IMR-90 (cell line): ENCODE measurements at regions not wholly inside any gene's neighbourhood (a gene's known extent, or its start where the extent isn't known, plus 50 kb on each side); places are given as distances from the start of the nearest gene placed in this dataset.

Experiments used
- ATAC-seq: fragments of 200-7000 bp; cut with Tn5 transposase; 2 replicates; pipeline ENCODE4 v1.9.1; 2020; ENCODE audit warnings: low read depth, mild to moderate bottlenecking, moderate library complexity
- BruUV-seq: library from RNA; stranded (reverse); fragments of 400-500 nt; replicated peaks from 2 replicates; lab custom pipeline; 2021; lab: Mats Ljungman, UMichigan
- CTCF ChIA-PET: fragments of 300-600 bp; formaldehyde crosslinking; extraction: SDS; loops from one replicate; lab custom pipeline; 2021; ENCODE audit warnings: antibody characterized with exemption; lab: Yijun Ruan, JAX
- POLR2A ChIA-PET: fragments of 300-600 bp; sonication (Branson Sonifier 250); formaldehyde crosslinking; loops from one replicate; lab custom pipeline; 2022; ENCODE audit warnings: antibody characterized with exemption; ENCODE audit not compliant: unreplicated experiment; lab: Charles Lee
- DNase-seq: peaks from one replicate; pipeline ENCODE4 v3.0.0; 2013
- H2AFZ ChIP-seq: replicated peaks from 2 replicates; pipeline ENCODE3; 2013; ENCODE audit warnings: low read length, mild to moderate bottlenecking; ENCODE audit not compliant: poor library complexity
- H2AK5ac ChIP-seq: 2 replicates; pipeline ENCODE4 v1.6.1; 2013; ENCODE audit warnings: low read depth, low read length, inconsistent platforms
- H2AK9ac ChIP-seq: replicated peaks from 2 replicates; pipeline ENCODE3; 2013; ENCODE audit warnings: mild to moderate bottlenecking, low read depth, low read length, moderate library complexity; ENCODE audit not compliant: poor library complexity
- H2BK120ac ChIP-seq: 2 replicates; pipeline ENCODE4 v1.6.1; 2013; ENCODE audit warnings: low read depth, low read length, inconsistent platforms
- H2BK15ac ChIP-seq: 3 replicates; pipeline ENCODE4 v1.6.1; 2013; ENCODE audit warnings: low read depth, low read length, inconsistent platforms
- H2BK20ac ChIP-seq: 2 replicates; pipeline ENCODE4 v1.6.1; 2013; ENCODE audit warnings: low read depth, mild to moderate bottlenecking, inconsistent platforms, low read length, moderate library complexity
- H2BK5ac ChIP-seq: 2 replicates; pipeline ENCODE4 v1.6.1; 2013; ENCODE audit warnings: mild to moderate bottlenecking, low read depth, low read length, inconsistent platforms; ENCODE audit not compliant: poor library complexity, severe bottlenecking
- H3K14ac ChIP-seq: replicated peaks from 2 replicates; pipeline ENCODE4 v1.6.1; 2013; ENCODE audit warnings: low read depth, low read length, inconsistent platforms
- H3K18ac ChIP-seq: 2 replicates; pipeline ENCODE4 v1.6.1; 2013; ENCODE audit warnings: low read depth, low read length, control low read depth
- H3K23ac ChIP-seq: 2 replicates; pipeline ENCODE4 v1.6.1; 2013; ENCODE audit warnings: low read depth, low read length, inconsistent platforms
- H3K27ac ChIP-seq: 2 replicates; pipeline ENCODE4 v1.5.1; 2013; ENCODE audit warnings: mild to moderate bottlenecking, control low read depth, low read length; ENCODE audit not compliant: insufficient read depth
- H3K27me3 ChIP-seq: 2 replicates; pipeline ENCODE4 v1.6.1; 2013; ENCODE audit warnings: low read length; ENCODE audit not compliant: control insufficient read depth, insufficient read depth
- H3K36me3 ChIP-seq: 2 replicates; pipeline ENCODE4 v1.6.1; 2013; ENCODE audit warnings: low read length, mixed read lengths; ENCODE audit not compliant: control insufficient read depth, insufficient read depth
- H3K4ac ChIP-seq: 2 replicates; pipeline ENCODE4 v1.6.1; 2013; ENCODE audit warnings: low read depth, low read length, inconsistent platforms
- H3K4me1 ChIP-seq: 2 replicates; pipeline ENCODE4 v1.6.1; 2013; ENCODE audit warnings: low read length, mixed read lengths; ENCODE audit not compliant: control insufficient read depth, insufficient read depth
- H3K4me2 ChIP-seq: 2 replicates; pipeline ENCODE4 v1.6.1; 2013; ENCODE audit warnings: low read depth, mild to moderate bottlenecking, control low read depth, low read length, moderate library complexity
- H3K4me3 ChIP-seq: 2 replicates; pipeline ENCODE4 v1.5.1; 2013; ENCODE audit warnings: low read depth, mild to moderate bottlenecking, control low read depth, low read length, moderate library complexity; ENCODE audit not compliant: insufficient read depth
- H3K56ac ChIP-seq: 2 replicates; pipeline ENCODE4 v1.6.1; 2013; ENCODE audit warnings: low read length, inconsistent platforms; ENCODE audit not compliant: insufficient read depth; ENCODE audit errors: extremely low read depth
- H3K79me1 ChIP-seq, 2 experiments: 2 replicates each; pipeline ENCODE4 v1.6.1; 2013; ENCODE audit warnings: low read length in 2 of 2, inconsistent platforms in 1 of 2, low read depth in 1 of 2
- H3K9ac ChIP-seq: 2 replicates; pipeline ENCODE4 v1.6.1; 2013; ENCODE audit warnings: low read depth, low read length, control low read depth
- H3K9me1 ChIP-seq: 2 replicates; pipeline ENCODE4 v1.6.1; 2013; ENCODE audit warnings: low read length, inconsistent platforms; ENCODE audit not compliant: insufficient read depth
- H3K9me3 ChIP-seq: 2 replicates; pipeline ENCODE4 v1.6.1; 2013; ENCODE audit warnings: low read length; ENCODE audit not compliant: control insufficient read depth, insufficient read depth
- H4K20me1 ChIP-seq: 2 replicates; pipeline ENCODE4 v1.6.1; 2013; ENCODE audit warnings: low read length, inconsistent platforms; ENCODE audit not compliant: insufficient read depth
- H4K5ac ChIP-seq: 2 replicates; pipeline ENCODE4 v1.6.1; 2013; ENCODE audit warnings: mild to moderate bottlenecking, low read depth, low read length, control low read depth
- H4K8ac ChIP-seq, 2 experiments: 2 replicates each; pipeline ENCODE4 v1.6.1; 2013; ENCODE audit warnings: low read depth in 2 of 2, low read length in 2 of 2, control low read depth in 1 of 2, inconsistent platforms in 1 of 2
- H4K91ac ChIP-seq: 2 replicates; pipeline ENCODE4 v1.6.1; 2013; ENCODE audit warnings: low read depth, low read length, inconsistent platforms; ENCODE audit not compliant: insufficient read depth
- CEBPB ChIP-seq: IDR thresholded peaks from 2 replicates; pipeline ENCODE4 v1.6.1; 2012; ENCODE audit warnings: low read depth, low read length, improper control_type of control experiment
- MAZ ChIP-seq: IDR thresholded peaks from 2 replicates; pipeline ENCODE4 v1.6.1; 2012; ENCODE audit warnings: low read depth, mild to moderate bottlenecking, low read length, improper control_type of control experiment, moderate library complexity, borderline replicate concordance
- WGBS, 2 experiments: methylation state at CpG; one replicate each; pipeline versions ENCODE4 v1.1.5 to v1.1.7; 2013; ENCODE audit warnings: missing lambda C conversion rate in 2 of 2; ENCODE audit not compliant: insufficient read length in 1 of 2; ENCODE audit errors: extremely low coverage in 2 of 2; 5-methylcytosine and 5-hydroxymethylcytosine counted together
- dilution Hi-C: fragments of 300-500 bp; cut with HindIII; formaldehyde crosslinking; loops from one replicate; pipeline ENCODE4 v1.14.3; 2018; ENCODE audit warnings: low sequenced_read_pairs; ENCODE audit not compliant: unreplicated experiment
- in situ Hi-C: fragments of 300-500 bp; cut with MboI; formaldehyde crosslinking; loops from 3 replicates; pipeline ENCODE4 v1.14.3; 2019; ENCODE audit warnings: low sequenced_read_pairs, inconsistent platforms, mixed read lengths
- intact Hi-C: fragments of 100-400 bp; cut with micrococcal nuclease; formaldehyde crosslinking; loops from 2 replicates; pipeline ENCODE4 v1.10.0; 2022

DNA sequence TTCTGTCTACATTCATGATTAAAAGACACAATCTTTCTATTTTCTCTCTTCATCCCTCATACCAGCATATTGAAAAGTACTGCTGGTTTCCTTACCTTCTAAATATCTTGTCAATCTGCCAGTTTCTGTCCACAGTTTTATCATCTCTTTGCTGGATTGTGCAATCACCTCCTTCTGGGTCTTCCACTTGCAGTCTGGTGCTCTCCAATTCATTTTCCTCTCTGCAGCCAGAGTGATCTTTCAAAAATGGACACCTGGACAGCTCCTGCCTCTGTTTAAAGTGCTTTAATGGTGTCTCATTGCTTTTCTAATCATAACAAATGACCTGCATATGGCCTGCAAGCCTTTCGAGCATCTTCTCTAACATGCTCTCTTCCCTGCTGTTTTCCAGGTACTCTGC lies 94.0 kb downstream of the C1QL2 start:
- Histone ChIP-seq H3K4me2 (no peak overlapping the region), H3K79me1 (no peaks in the 10 kb centered on the region), H3K4me3 (no peak overlapping the region), H2BK20ac (no peak overlapping the region), H3K4ac (no peak overlapping the region), H3K9me3 (no peaks in the 10 kb centered on the region), H3K27me3 (no peaks in the 10 kb centered on the region), H2BK15ac (no peak overlapping the region), H4K5ac (no peak overlapping the region), H3K27ac (no peak overlapping the region), H2AK5ac (no peak overlapping the region), H3K23ac (no peak overlapping the region), H2BK120ac (no peak overlapping the region), H2AFZ (no peak overlapping the region), H4K8ac (no peak overlapping the region), H3K18ac (no peak overlapping the region), H3K9ac (no peak overlapping the region), H4K91ac (no peak overlapping the region), H3K4me1 (no peaks in the 10 kb centered on the region), H3K14ac (no peak overlapping the region), H2AK9ac (no peak overlapping the region), H3K56ac (no peak overlapping the region), H3K9me1 (no peaks in the 10 kb centered on the region), H2BK5ac (no peak overlapping the region), H3K36me3 (no peaks in the 10 kb centered on the region), H4K20me1 (no peaks in the 10 kb centered on the region)
- DNase-seq (no peak), ATAC-seq (no peak)
- ChIA-PET POLR2A (no interaction called here), CTCF (no interaction called here)
- no CpG with 5 or more reads among the region's 1 CpG for WGBS, 2 experiments
- no TSS peak for BruUV-seq
- dilution Hi-C loops (no loop called here), intact Hi-C loops (no loop called here), in situ Hi-C loops (no loop called here)
- TF ChIP-seq CEBPB (peak; percentile 69), MAZ (no peak)
